Keratinocyte (primary cell): ENCODE measurements at regions not wholly inside any gene's neighbourhood (a gene's known extent, or its start where the extent isn't known, plus 50 kb on each side); places are given as distances from the start of the nearest gene placed in this dataset.

Experiments used
- DNase-seq: peaks from one replicate; pipeline ENCODE4 v3.0.0-alpha.2; 2011; ENCODE audit warnings: low read depth, missing footprints, low spot score
- FAIRE-seq: peaks from 2 replicates; lab custom pipeline; 2011; peaks lifted over from hg19 to GRCh38; lab: Jason Lieb, UNC
- H2AFZ ChIP-seq: 2 replicates; pipeline ENCODE4 v1.6.0; 2012; ENCODE audit warnings: low read length, control low read depth, inconsistent platforms; ENCODE audit not compliant: control insufficient read depth
- H3K27ac ChIP-seq: 2 replicates; pipeline ENCODE4 v1.5.1; 2011; ENCODE audit warnings: low read length; ENCODE audit not compliant: control insufficient read depth, insufficient read depth
- H3K27me3 ChIP-seq: 3 replicates; pipeline ENCODE4 v1.6.0; 2011; ENCODE audit warnings: low read length; ENCODE audit not compliant: control insufficient read depth, insufficient read depth; ENCODE audit errors: extremely low read depth
- H3K36me3 ChIP-seq, 2 experiments: 2 replicates in 1 of 2; 3 replicates in 1 of 2; pipeline ENCODE4 v1.5.1; 2011; ENCODE audit warnings: low read length in 2 of 2, mild to moderate bottlenecking in 1 of 2; ENCODE audit not compliant: control insufficient read depth in 2 of 2, insufficient read depth in 2 of 2; ENCODE audit errors: extremely low read depth in 1 of 2
- H3K4me1 ChIP-seq: 3 replicates; pipeline ENCODE4 v1.5.1; 2011; ENCODE audit warnings: low read length; ENCODE audit not compliant: control insufficient read depth, insufficient read depth; ENCODE audit errors: extremely low read depth
- H3K4me2 ChIP-seq: 3 replicates; pipeline ENCODE4 v1.6.0; 2011; ENCODE audit warnings: low read depth, low read length; ENCODE audit not compliant: control insufficient read depth, insufficient read depth; ENCODE audit errors: extremely low read depth
- H3K4me3 ChIP-seq, 3 experiments: fragments of 200-600 bp in 1 of 3; sonication (generic) in 1 of 3; 2 replicates in 2 of 3; 3 replicates in 1 of 3; pipeline ENCODE4 v1.5.1; 2011 to 2016; ENCODE audit warnings: low read length in 3 of 3, mild to moderate bottlenecking in 3 of 3, control low read depth in 2 of 3, inconsistent platforms in 1 of 3, low read depth in 1 of 3, mixed read lengths in 1 of 3, mixed run types in 1 of 3, moderate library complexity in 1 of 3; ENCODE audit not compliant: control insufficient read depth in 2 of 3, insufficient read depth in 2 of 3; ENCODE audit errors: extremely low read depth in 1 of 3
- H3K79me2 ChIP-seq: 2 replicates; pipeline ENCODE4 v1.6.0; 2012; ENCODE audit warnings: low read length; ENCODE audit not compliant: control insufficient read depth, insufficient read depth
- H3K9ac ChIP-seq: 3 replicates; pipeline ENCODE4 v1.6.0; 2011; ENCODE audit warnings: low read length; ENCODE audit not compliant: control insufficient read depth, insufficient read depth; ENCODE audit errors: extremely low read depth
- H3K9me1 ChIP-seq: 3 replicates; pipeline ENCODE4 v1.6.0; 2011; ENCODE audit warnings: low read length; ENCODE audit not compliant: control insufficient read depth, insufficient read depth; ENCODE audit errors: extremely low read depth
- H3K9me3 ChIP-seq: 2 replicates; pipeline ENCODE4 v1.5.1; 2012; ENCODE audit warnings: low read depth, low read length; ENCODE audit not compliant: control insufficient read depth
- H4K20me1 ChIP-seq: 3 replicates; pipeline ENCODE4 v1.6.0; 2011; ENCODE audit warnings: low read length; ENCODE audit not compliant: control insufficient read depth, insufficient read depth; ENCODE audit errors: extremely low read depth
- EZH2 ChIP-seq: IDR thresholded peaks from one replicate; pipeline ENCODE4 v1.6.1; 2012; ENCODE audit warnings: inconsistent platforms, mild to moderate bottlenecking, low read length, moderate library complexity
- dilution Hi-C: fragments of 300-500 bp; cut with MboI; formaldehyde crosslinking; loops from one replicate; pipeline ENCODE4 v1.7.0; 2020; ENCODE audit warnings: low sequenced_read_pairs; ENCODE audit not compliant: extremely low pct_ligation_motif_present
- TF ChIP-seq, protein P1 (sequence below), 3 experiments: IDR thresholded peaks in 1 of 3; conservative IDR thresholded peaks in 1 of 3; optimal IDR thresholded peaks in 1 of 3; 2 replicates in 2 of 3; 3 replicates in 1 of 3; pipeline versions ENCODE3 to v1.5.1; 2011; ENCODE audit warnings: low read length in 3 of 3, mild to moderate bottlenecking in 3 of 3, moderate library complexity in 2 of 3, control low read depth in 1 of 3, inconsistent platforms in 1 of 3; ENCODE audit not compliant: insufficient read depth in 2 of 3; ENCODE audit errors: extremely low read depth in 1 of 3

DNA sequence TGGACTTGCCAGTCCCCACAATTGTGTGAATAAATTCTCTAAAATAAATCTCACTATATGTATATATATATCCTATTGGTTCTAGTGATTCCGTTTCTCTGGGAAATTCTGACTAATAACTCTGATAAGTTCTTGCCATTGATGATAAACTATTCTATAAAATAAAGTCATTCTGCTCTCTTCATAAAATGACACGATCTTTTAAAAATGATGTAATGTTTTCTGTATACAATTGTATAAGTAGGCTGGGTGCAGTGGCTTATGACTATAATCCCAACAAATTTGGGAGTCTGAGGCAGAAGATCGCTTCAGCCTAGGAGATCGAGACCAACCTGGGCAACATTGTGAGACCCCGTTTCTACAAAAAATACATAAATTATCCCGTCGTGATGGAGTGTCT is 541.0 kb upstream of the ADGRL4 start:
- Histone ChIP-seq H2AFZ (no peak overlapping the region), H3K9ac (no peak overlapping the region)
- no peak for FAIRE-seq

GRCh38 chr1:79543394-79543793 is 536.9 kb upstream of the ADGRL4 start:
- no peak overlapping the region for H3K4me2 ChIP-seq
- TF ChIP-seq, protein P1, sequence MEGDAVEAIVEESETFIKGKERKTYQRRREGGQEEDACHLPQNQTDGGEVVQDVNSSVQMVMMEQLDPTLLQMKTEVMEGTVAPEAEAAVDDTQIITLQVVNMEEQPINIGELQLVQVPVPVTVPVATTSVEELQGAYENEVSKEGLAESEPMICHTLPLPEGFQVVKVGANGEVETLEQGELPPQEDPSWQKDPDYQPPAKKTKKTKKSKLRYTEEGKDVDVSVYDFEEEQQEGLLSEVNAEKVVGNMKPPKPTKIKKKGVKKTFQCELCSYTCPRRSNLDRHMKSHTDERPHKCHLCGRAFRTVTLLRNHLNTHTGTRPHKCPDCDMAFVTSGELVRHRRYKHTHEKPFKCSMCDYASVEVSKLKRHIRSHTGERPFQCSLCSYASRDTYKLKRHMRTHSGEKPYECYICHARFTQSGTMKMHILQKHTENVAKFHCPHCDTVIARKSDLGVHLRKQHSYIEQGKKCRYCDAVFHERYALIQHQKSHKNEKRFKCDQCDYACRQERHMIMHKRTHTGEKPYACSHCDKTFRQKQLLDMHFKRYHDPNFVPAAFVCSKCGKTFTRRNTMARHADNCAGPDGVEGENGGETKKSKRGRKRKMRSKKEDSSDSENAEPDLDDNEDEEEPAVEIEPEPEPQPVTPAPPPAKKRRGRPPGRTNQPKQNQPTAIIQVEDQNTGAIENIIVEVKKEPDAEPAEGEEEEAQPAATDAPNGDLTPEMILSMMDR (optimal IDR thresholded peaks at IDR 0.05 in 1 of 3, IDR thresholded peaks at IDR 0.05 in 1 of 3, conservative IDR thresholded peaks at IDR 0.05 in 1 of 3; ENCODE audit: extremely low read depth in 1 of 3, insufficient read depth in 2 of 3, low read length in 3 of 3): no peak
- TF ChIP-seq EZH2: no peak
- H3K9me1 ChIP-seq: no peaks in the 10 kb centered on the region
- no peaks in the 10 kb centered on the region for H3K4me1 ChIP-seq
- H3K36me3 ChIP-seq: no peaks in the 10 kb centered on the region
- H3K9ac ChIP-seq: no peak overlapping the region
- no peaks in the 10 kb centered on the region for H3K79me2 ChIP-seq
- FAIRE-seq (no peak), DNase-seq (no peak)
- no peak overlapping the region for H2AFZ ChIP-seq
- no peak overlapping the region for H3K27ac ChIP-seq
- H4K20me1 ChIP-seq: no peaks in the 10 kb centered on the region
- H3K9me3 ChIP-seq: no peaks in the 10 kb centered on the region
- dilution Hi-C loops: no loop called here
- H3K27me3 ChIP-seq: no peaks in the 10 kb centered on the region
- no peak overlapping the region for H3K4me3 ChIP-seq

More for the DNA sequence above, 541.0 kb upstream of the ADGRL4 start:
- no peak overlapping the region for H3K4me2 ChIP-seq
- DNase-seq: no peak
- H3K9me3 ChIP-seq: no peaks in the 10 kb centered on the region
- no peak for TF ChIP-seq EZH2
- TF ChIP-seq, protein P1 (optimal IDR thresholded peaks at IDR 0.05 in 1 of 3, IDR thresholded peaks at IDR 0.05 in 1 of 3, conservative IDR thresholded peaks at IDR 0.05 in 1 of 3; ENCODE audit: extremely low read depth in 1 of 3, insufficient read depth in 2 of 3, low read length in 3 of 3): no peak
- no peaks in the 10 kb centered on the region for H3K4me1 ChIP-seq
- no peak overlapping the region for H3K27ac ChIP-seq
- H3K79me2 ChIP-seq: no peaks in the 10 kb centered on the region
- no peaks in the 10 kb centered on the region for H3K9me1 ChIP-seq
- H3K27me3 ChIP-seq: no peaks in the 10 kb centered on the region
- dilution Hi-C loops: no loop called here
- H3K4me3 ChIP-seq: no peak overlapping the region
- H3K36me3 ChIP-seq: no peaks in the 10 kb centered on the region
- no peaks in the 10 kb centered on the region for H4K20me1 ChIP-seq
